ENCODE measurements at regions not wholly inside any gene's neighbourhood (a gene's known extent, or its start where the extent isn't known, plus 50 kb on each side); places are given as distances from the start of the nearest gene placed in this dataset.

DNA sequence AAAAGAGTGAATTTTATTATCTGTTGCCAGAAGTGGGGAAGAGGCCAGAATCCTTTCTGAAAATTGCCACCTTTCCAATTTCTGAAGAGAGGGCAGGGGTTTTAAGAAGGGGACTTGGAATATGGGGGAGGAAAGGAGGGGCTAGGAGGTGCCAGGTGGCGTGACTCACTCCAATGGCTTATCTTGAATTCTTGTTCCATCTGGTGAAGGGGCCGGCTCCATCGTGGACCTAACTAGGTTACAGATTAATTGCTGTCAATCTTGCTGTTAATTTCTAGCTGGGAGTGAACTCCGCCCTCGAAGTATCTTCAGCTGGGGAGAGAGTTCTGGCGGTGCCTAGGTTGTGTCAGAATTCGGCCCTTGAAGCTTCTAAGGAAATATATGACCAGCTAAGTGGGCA, 138.7 kb downstream of the YTHDC2 start:
- TF ChIP-seq POLR2AphosphoS5 (IDR thresholded peaks at IDR 0.05): no peak
- TF ChIP-seq, protein P1, sequence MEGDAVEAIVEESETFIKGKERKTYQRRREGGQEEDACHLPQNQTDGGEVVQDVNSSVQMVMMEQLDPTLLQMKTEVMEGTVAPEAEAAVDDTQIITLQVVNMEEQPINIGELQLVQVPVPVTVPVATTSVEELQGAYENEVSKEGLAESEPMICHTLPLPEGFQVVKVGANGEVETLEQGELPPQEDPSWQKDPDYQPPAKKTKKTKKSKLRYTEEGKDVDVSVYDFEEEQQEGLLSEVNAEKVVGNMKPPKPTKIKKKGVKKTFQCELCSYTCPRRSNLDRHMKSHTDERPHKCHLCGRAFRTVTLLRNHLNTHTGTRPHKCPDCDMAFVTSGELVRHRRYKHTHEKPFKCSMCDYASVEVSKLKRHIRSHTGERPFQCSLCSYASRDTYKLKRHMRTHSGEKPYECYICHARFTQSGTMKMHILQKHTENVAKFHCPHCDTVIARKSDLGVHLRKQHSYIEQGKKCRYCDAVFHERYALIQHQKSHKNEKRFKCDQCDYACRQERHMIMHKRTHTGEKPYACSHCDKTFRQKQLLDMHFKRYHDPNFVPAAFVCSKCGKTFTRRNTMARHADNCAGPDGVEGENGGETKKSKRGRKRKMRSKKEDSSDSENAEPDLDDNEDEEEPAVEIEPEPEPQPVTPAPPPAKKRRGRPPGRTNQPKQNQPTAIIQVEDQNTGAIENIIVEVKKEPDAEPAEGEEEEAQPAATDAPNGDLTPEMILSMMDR (IDR thresholded peaks at IDR 0.05): no peak
- TF ChIP-seq EP300 (IDR thresholded peaks at IDR 0.05): no peak
- no peak for TF ChIP-seq POLR2A (IDR thresholded peaks at IDR 0.05)
- H3K4me3 ChIP-seq: no peak overlapping the region
- no peak overlapping the region for H3K27ac ChIP-seq
- H3K9me3 ChIP-seq: peaks cover 0 to 5% (median 0%) of the 10 kb centered on the region in 4 donors
- no peak for DNase-seq
- no peaks in the 10 kb centered on the region for H3K4me1 ChIP-seq
- WGBS, 5 donors: 49 to 55% (median 54%) methylated on average over 7 of the region's 7 CpGs
- no peaks in the 10 kb centered on the region for H3K36me3 ChIP-seq
- no peaks in the 10 kb centered on the region for H3K27me3 ChIP-seq
- intact Hi-C loops (cut with DNase I; ENCODE audit: low total_unique reads): no loop called here

GRCh38 chr5:113654828-113655227, 141.3 kb downstream of the YTHDC2 start:
- no peaks in the 10 kb centered on the region for H3K36me3 ChIP-seq
- H3K27me3 ChIP-seq: no peaks in the 10 kb centered on the region
- H3K9me3 ChIP-seq: peaks cover 0 to 5% (median 0%) of the 10 kb centered on the region in 4 donors
- TF ChIP-seq POLR2A (IDR thresholded peaks at IDR 0.05): no peak
- TF ChIP-seq POLR2AphosphoS5 (IDR thresholded peaks at IDR 0.05): no peak
- TF ChIP-seq, protein P1 (IDR thresholded peaks at IDR 0.05): no peak
- no peak for TF ChIP-seq EP300 (IDR thresholded peaks at IDR 0.05)
- no peak overlapping the region for H3K4me3 ChIP-seq
- no peak for DNase-seq
- no peaks in the 10 kb centered on the region for H3K4me1 ChIP-seq
- H3K27ac ChIP-seq: no peak overlapping the region
- WGBS, 5 donors: 62 to 88% (median 71%) methylated on average over 3 of the region's 3 CpGs
- intact Hi-C loops (cut with DNase I; ENCODE audit: low total_unique reads): no loop called here

DNA sequence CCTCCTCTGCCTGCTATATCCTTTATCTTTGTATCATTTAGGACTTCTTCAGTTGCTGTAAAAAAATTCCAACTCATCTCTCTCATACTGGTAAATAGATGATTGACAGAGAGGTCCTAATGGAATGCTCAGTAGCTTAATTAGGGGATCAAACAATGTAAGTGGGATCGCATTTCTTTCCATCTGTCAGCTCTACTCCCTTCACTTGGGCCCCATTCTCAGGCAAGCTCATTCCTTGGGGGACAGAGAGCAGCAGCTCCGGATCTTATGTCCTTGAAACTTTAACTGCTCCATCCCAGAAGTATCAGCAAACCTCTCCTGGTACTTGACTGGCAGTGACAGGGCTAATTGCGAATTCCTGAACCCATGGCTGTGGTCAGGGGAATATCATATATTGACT, 146.7 kb downstream of the YTHDC2 start:
- DNase-seq: no peak
- 60 to 79% (median 66%) methylated on average over 3 of the region's 3 CpGs for WGBS, 5 donors
- intact Hi-C loops (cut with DNase I; ENCODE audit: low total_unique reads): no loop called here

GRCh38 chr5:113660706-113661250, 147.3 kb downstream of the YTHDC2 start:
- intact Hi-C loops (cut with DNase I; ENCODE audit: low total_unique reads): no loop called here
- no peaks in the 10 kb centered on the region for H3K4me1 ChIP-seq
- H3K4me3 ChIP-seq: no peak overlapping the region
- no peaks in the 10 kb centered on the region for H3K36me3 ChIP-seq
- WGBS, 5 donors: 76 to 100% (median 78%) methylated on average over 1 of the region's 1 CpG
- H3K27ac ChIP-seq: no peak overlapping the region
- no peak for DNase-seq
- TF ChIP-seq POLR2A (IDR thresholded peaks at IDR 0.05): no peak
- TF ChIP-seq, protein P1 (IDR thresholded peaks at IDR 0.05): no peak
- H3K9me3 ChIP-seq: peaks cover 0 to 1% (median 0%) of the 10 kb centered on the region in 4 donors
- no peaks in the 10 kb centered on the region for H3K27me3 ChIP-seq

More for the DNA sequence above, 146.7 kb downstream of the YTHDC2 start:
- Histone ChIP-seq H3K4me1 (no peaks in the 10 kb centered on the region), H3K27ac (no peak overlapping the region), H3K27me3 (no peaks in the 10 kb centered on the region), H3K9me3 (no peaks in the 10 kb centered on the region), H3K36me3 (no peaks in the 10 kb centered on the region), H3K4me3 (no peak overlapping the region)
- TF ChIP-seq POLR2A (IDR thresholded peaks at IDR 0.05) (no peak), EP300 (IDR thresholded peaks at IDR 0.05) (no peak), POLR2AphosphoS5 (IDR thresholded peaks at IDR 0.05) (no peak)
- TF ChIP-seq, protein P1 (IDR thresholded peaks at IDR 0.05): no peak
